GM21390 (cell line): ENCODE measurements at regions not wholly inside any gene's neighbourhood (a gene's known extent, or its start where the extent isn't known, plus 50 kb on each side); places are given as distances from the start of the nearest gene placed in this dataset.

Source experiments
- ATAC-seq: cut with Tn5 transposase; IDR thresholded peaks from one replicate; pipeline ENCODE4 v1.9.1; 2021; ENCODE audit not compliant: unreplicated experiment

- no peak for ATAC-seq
Observed at GRCh38 chrX:13110433-13111324, 66.3 kb upstream of the FAM9C start.

GRCh38 chrX:13109817-13110216, 65.4 kb upstream of the FAM9C start:
- no peak for ATAC-seq

- no peak for ATAC-seq
Observed at GRCh38 chrX:13103914-13104274, 59.5 kb upstream of the FAM9C start.

GRCh38 chrX:13103188-13103913, 58.9 kb upstream of the FAM9C start:
- no peak for ATAC-seq

GRCh38 chrX:13102636-13103035, 58.2 kb upstream of the FAM9C start:
- ATAC-seq = no peak

GRCh38 chrX:13101441-13102139, 57.2 kb upstream of the FAM9C start:
- ATAC-seq = no peak

- no peak for ATAC-seq
Observed at GRCh38 chrX:13099121-13099520, 54.7 kb upstream of the FAM9C start.

GRCh38 chrX:13096728-13097127, 52.3 kb upstream of the FAM9C start:
- no peak for ATAC-seq

GRCh38 chrX:13094828-13095341, 50.5 kb upstream of the FAM9C start:
- no peak for ATAC-seq

GRCh38 chrX:13094374-13094773, 50.0 kb upstream of the FAM9C start:
- no peak for ATAC-seq
